Activated CD4-positive, alpha-beta T cell treated with anti-CD3 and anti-CD28 coated beads, Interleukin-2, amount 10 ng/mL, durations not matched to agents 7 days and 5 days (primary cell): ENCODE measurements at regions not wholly inside any gene's neighbourhood (a gene's known extent, or its start where the extent isn't known, plus 50 kb on each side); places are given as distances from the start of the nearest gene placed in this dataset.

Experiments
- CTCF ChIA-PET: fragments of 350-600 bp; sonication (Branson Sonifier 250); formaldehyde crosslinking; loops from one replicate; lab custom pipeline; 2021; ENCODE audit warnings: antibody characterized with exemption; lab: Charles Lee
- POLR2A ChIA-PET: fragments of 350-600 bp; sonication (Branson Sonifier 250); formaldehyde crosslinking; loops from one replicate; lab custom pipeline; 2021; ENCODE audit warnings: antibody characterized with exemption; lab: Charles Lee
- DNase-seq: peaks from one replicate; pipeline ENCODE4 v3.0.0-alpha.2; 2020
- H3K27ac Mint-ChIP-seq: one replicate; pipeline ENCODE4 v1.8.0; 2021; ENCODE audit warnings: mild to moderate bottlenecking, moderate library complexity, mixed read lengths
- H3K27me3 Mint-ChIP-seq: one replicate; pipeline ENCODE4 v1.8.0; 2021; ENCODE audit warnings: mixed read lengths
- H3K36me3 Mint-ChIP-seq: one replicate; pipeline ENCODE4 v1.8.0; 2021; ENCODE audit warnings: low read depth, mixed read lengths
- H3K4me1 Mint-ChIP-seq: one replicate; pipeline ENCODE4 v1.8.0; 2021; ENCODE audit warnings: mixed read lengths
- H3K4me3 Mint-ChIP-seq: one replicate; pipeline ENCODE4 v1.8.0; 2021; ENCODE audit warnings: mild to moderate bottlenecking, moderate library complexity, mixed read lengths
- H3K9me3 Mint-ChIP-seq: one replicate; pipeline ENCODE4 v1.8.0; 2021; ENCODE audit warnings: mixed read lengths

- Mint-ChIP-seq H3K4me3 (no peak overlapping the region), H3K27me3 (peaks cover 4% of the 10 kb centered on the region), H3K9me3 (peaks cover 7% of the 10 kb centered on the region), H3K27ac (no peak overlapping the region), H3K4me1 (peaks cover 18% of the 10 kb centered on the region), H3K36me3 (peaks cover 7% of the 10 kb centered on the region)
- ChIA-PET POLR2A (no interaction called here), CTCF (no interaction called here)
- no peak for DNase-seq
Measured at GRCh38 chr11:13876423-13876822, 86.1 kb upstream of the SPON1 start.

GRCh38 chr11:13878077-13878476, 84.4 kb upstream of the SPON1 start:
- no peaks in the 10 kb centered on the region for H3K9me3 Mint-ChIP-seq
- peaks cover 2% of the 10 kb centered on the region for H3K27me3 Mint-ChIP-seq
- no peak for DNase-seq
- ChIA-PET POLR2A (no interaction called here), CTCF (no interaction called here)
- H3K4me3 Mint-ChIP-seq, result no peak overlapping the region
- no peaks in the 10 kb centered on the region for H3K36me3 Mint-ChIP-seq
- H3K27ac Mint-ChIP-seq, result no peak overlapping the region
- H3K4me1 Mint-ChIP-seq, result peaks cover 13% of the 10 kb centered on the region

- peaks cover 2% of the 10 kb centered on the region for H3K9me3 Mint-ChIP-seq
- ChIA-PET CTCF (interaction anchor here (0.7 kb wide), 1 partner anchor 19 kb away, joined by 3 read pairs; no protein-coding TSS in a partner anchor), POLR2A (no interaction called here)
- no peak overlapping the region for H3K4me3 Mint-ChIP-seq
- H3K27me3 Mint-ChIP-seq, result peaks cover 2% of the 10 kb centered on the region
- no peaks in the 10 kb centered on the region for H3K36me3 Mint-ChIP-seq
- no peak overlapping the region for H3K27ac Mint-ChIP-seq
- peaks cover 8% of the 10 kb centered on the region for H3K4me1 Mint-ChIP-seq
- DNase-seq, result no peak
Measured at GRCh38 chr11:13880634-13881033, 81.9 kb upstream of the SPON1 start.

GRCh38 chr11:13881226-13881905, 81.2 kb upstream of the SPON1 start:
- H3K36me3 Mint-ChIP-seq, result no peaks in the 10 kb centered on the region
- POLR2A ChIA-PET, result no interaction called here
- H3K4me3 Mint-ChIP-seq, result no peak overlapping the region
- DNase-seq, result no peak
- no peak overlapping the region for H3K27ac Mint-ChIP-seq
- peaks cover 2% of the 10 kb centered on the region for H3K27me3 Mint-ChIP-seq
- CTCF ChIA-PET, result no interaction called here
- peaks cover 2% of the 10 kb centered on the region for H3K9me3 Mint-ChIP-seq
- peaks cover 8% of the 10 kb centered on the region for H3K4me1 Mint-ChIP-seq

GRCh38 chr11:13883042-13883441, 79.5 kb upstream of the SPON1 start:
- peaks cover 8% of the 10 kb centered on the region for H3K4me1 Mint-ChIP-seq
- H3K36me3 Mint-ChIP-seq, result no peaks in the 10 kb centered on the region
- CTCF ChIA-PET, result interaction anchor here (0.9 kb wide), 1 partner anchor 33 kb away, joined by 4 read pairs; no protein-coding TSS in a partner anchor
- peaks cover 6% of the 10 kb centered on the region for H3K27me3 Mint-ChIP-seq
- DNase-seq, result no peak
- POLR2A ChIA-PET, result no interaction called here
- H3K4me3 Mint-ChIP-seq, result no peak overlapping the region
- peaks cover 9% of the 10 kb centered on the region for H3K9me3 Mint-ChIP-seq
- no peak overlapping the region for H3K27ac Mint-ChIP-seq

GRCh38 chr11:13883589-13883988, 78.9 kb upstream of the SPON1 start:
- ChIA-PET CTCF (interaction anchor here (0.9 kb wide), 1 partner anchor 33 kb away, joined by 4 read pairs; no protein-coding TSS in a partner anchor), POLR2A (no interaction called here)
- peaks cover 6% of the 10 kb centered on the region for H3K27me3 Mint-ChIP-seq
- H3K27ac Mint-ChIP-seq, result no peak overlapping the region
- no peaks in the 10 kb centered on the region for H3K36me3 Mint-ChIP-seq
- no peak overlapping the region for H3K4me3 Mint-ChIP-seq
- peaks cover 9% of the 10 kb centered on the region for H3K9me3 Mint-ChIP-seq
- DNase-seq, result no peak
- H3K4me1 Mint-ChIP-seq, result peaks cover 8% of the 10 kb centered on the region

- POLR2A ChIA-PET, result no interaction called here
Measured at GRCh38 chr11:13884158-13884799, 78.2 kb upstream of the SPON1 start.

GRCh38 chr11:13885083-13885482, 77.4 kb upstream of the SPON1 start:
- no peaks in the 10 kb centered on the region for H3K36me3 Mint-ChIP-seq
- ChIA-PET POLR2A (no interaction called here), CTCF (interaction anchor here (1.7 kb wide), 1 partner anchor 14 kb away, joined by 4 read pairs; no protein-coding TSS in a partner anchor)
- DNase-seq, result no peak
- H3K27ac Mint-ChIP-seq, result no peak overlapping the region
- peaks cover 9% of the 10 kb centered on the region for H3K9me3 Mint-ChIP-seq
- H3K27me3 Mint-ChIP-seq, result peaks cover 8% of the 10 kb centered on the region
- H3K4me1 Mint-ChIP-seq, result peaks cover 8% of the 10 kb centered on the region
- no peak overlapping the region for H3K4me3 Mint-ChIP-seq

More at GRCh38 chr11:13884158-13884799, 78.2 kb upstream of the SPON1 start:
- Mint-ChIP-seq H3K27me3 (peaks cover 6% of the 10 kb centered on the region), H3K4me3 (no peak overlapping the region), H3K4me1 (peaks cover 8% of the 10 kb centered on the region), H3K9me3 (peaks cover 9% of the 10 kb centered on the region), H3K27ac (no peak overlapping the region), H3K36me3 (no peaks in the 10 kb centered on the region)
- no peak for DNase-seq
- CTCF ChIA-PET, result interaction anchor here (1.0 kb wide), 1 partner anchor 15 kb away, joined by 3 read pairs; no protein-coding TSS in a partner anchor

GRCh38 chr11:13889552-13890249, 72.8 kb upstream of the SPON1 start:
- DNase-seq, result no peak
- peaks cover 1% of the 10 kb centered on the region for H3K36me3 Mint-ChIP-seq
- H3K4me3 Mint-ChIP-seq, result no peak overlapping the region
- H3K27me3 Mint-ChIP-seq, result peaks cover 10% of the 10 kb centered on the region
- ChIA-PET CTCF (no interaction called here), POLR2A (no interaction called here)
- no peaks in the 10 kb centered on the region for H3K4me1 Mint-ChIP-seq
- peaks cover 9% of the 10 kb centered on the region for H3K9me3 Mint-ChIP-seq
- no peak overlapping the region for H3K27ac Mint-ChIP-seq

GRCh38 chr11:13891911-13892310, 70.6 kb upstream of the SPON1 start:
- H3K27me3 Mint-ChIP-seq, result peaks cover 8% of the 10 kb centered on the region
- H3K4me3 Mint-ChIP-seq, result no peak overlapping the region
- peaks cover 4% of the 10 kb centered on the region for H3K9me3 Mint-ChIP-seq
- POLR2A ChIA-PET, result no interaction called here
- peaks cover 1% of the 10 kb centered on the region for H3K36me3 Mint-ChIP-seq
- CTCF ChIA-PET, result no interaction called here
- H3K4me1 Mint-ChIP-seq, result no peaks in the 10 kb centered on the region
- H3K27ac Mint-ChIP-seq, result no peak overlapping the region
- DNase-seq, result no peak

GRCh38 chr11:13896175-13896980, 66.1 kb upstream of the SPON1 start:
- no peaks in the 10 kb centered on the region for H3K9me3 Mint-ChIP-seq
- no peak for DNase-seq
- H3K4me1 Mint-ChIP-seq, result no peaks in the 10 kb centered on the region
- POLR2A ChIA-PET, result no interaction called here
- peaks cover 1% of the 10 kb centered on the region for H3K36me3 Mint-ChIP-seq
- H3K4me3 Mint-ChIP-seq, result no peak overlapping the region
- peaks cover 13% of the 10 kb centered on the region for H3K27me3 Mint-ChIP-seq
- CTCF ChIA-PET, result interaction anchor here (0.6 kb wide), 1 partner anchor 181 kb away, joined by 3 read pairs; no protein-coding TSS in a partner anchor
- H3K27ac Mint-ChIP-seq, result no peak overlapping the region

GRCh38 chr11:13896981-13897353, 65.6 kb upstream of the SPON1 start:
- ChIA-PET POLR2A (no interaction called here), CTCF (interaction anchor here (0.6 kb wide), 1 partner anchor 180 kb away, joined by 3 read pairs; no protein-coding TSS in a partner anchor)
- DNase-seq, result no peak
- H3K4me3 Mint-ChIP-seq, result no peak overlapping the region
- H3K27me3 Mint-ChIP-seq, result peaks cover 16% of the 10 kb centered on the region
- H3K36me3 Mint-ChIP-seq, result peaks cover 1% of the 10 kb centered on the region
- H3K27ac Mint-ChIP-seq, result no peak overlapping the region
- H3K4me1 Mint-ChIP-seq, result no peaks in the 10 kb centered on the region
- H3K9me3 Mint-ChIP-seq, result no peaks in the 10 kb centered on the region
